Heart left ventricle (tissue), 13 donors: ENCODE measurements at regions not wholly inside any gene's neighbourhood (a gene's known extent, or its start where the extent isn't known, plus 50 kb on each side); places are given as distances from the start of the nearest gene placed in this dataset.

Experiments used
- CTCF ChIP-seq, 12 donors: fragments of 200-600 bp; sonication (generic) in 4 of 12; IDR thresholded peaks; one replicate each; pipeline versions ENCODE4 v1.5.0 to v1.8.0; 2018 to 2022; ENCODE audit warnings: antibody characterized with exemption in 12 of 12, mild to moderate bottlenecking in 5 of 12
- POLR2A ChIP-seq, 2 donors: fragments of 450-650 bp; IDR thresholded peaks; one replicate each; pipeline ENCODE4 v1.6.1; 2017; ENCODE audit warnings: antibody characterized with exemption in 2 of 2, mild to moderate bottlenecking in 2 of 2, moderate library complexity in 2 of 2
- donor health status: ischemic (EF 13 %, LVEDD 7.1; RV severe dilation, severe dysfunction).
- donor health status: DM: no; HTN: yes; CAD: no.
- donor health status: DM: no; HTN: no; CAD: no.
- donor health status: ischemic (EF 25% LVEDD 6.9; RV normal size, moderate dysfunction).
- donor health status: ischemic (EF 25% LVEDD 5.7; RV mildly dilated, moderate dysfunction).
- donor health status: ischemic (EF 35%, LVEDD 5.7; RV mildly dilated, moderate dysfunction).
- donor health status: nonischemic (EF 11% LVEDD 7.7; RV severe dilation, severe dysfunction).
- donor health status: DM: yes; HTN: yes; CAD: no.
- donor health status: PGD.
- donor health status: ischemic (EF 29% LVEDD 5.4; RV normal size, mild dysfunction).
- donor health status: nonischemic (EF 23%, LVEDD 6.1; RV moderate dilation, normal function).

GRCh38 chr12:24109381-24110039 lies 160.0 kb upstream of the SOX5 start:
- TF ChIP-seq POLR2A (IDR thresholded peaks at IDR 0.05) = no peak
- peak in 11 of 12 donors; percentile 20 to 53 (median 37) for TF ChIP-seq CTCF (IDR thresholded peaks at IDR 0.05)
